Neural progenitor cell (in vitro differentiated cells): ENCODE measurements at regions not wholly inside any gene's neighbourhood (a gene's known extent, or its start where the extent isn't known, plus 50 kb on each side); places are given as distances from the start of the nearest gene placed in this dataset.

Experiments used
- CTCF ChIP-seq: fragments of 200-600 bp; sonication (generic); IDR thresholded peaks from 2 replicates; pipeline ENCODE4 v1.5.1; 2017; ENCODE audit warnings: antibody characterized with exemption, mild to moderate bottlenecking
- EZH2 ChIP-seq: fragments of 200-600 bp; sonication (generic); IDR thresholded peaks from 2 replicates; pipeline ENCODE4 v1.6.1; 2017; ENCODE audit warnings: antibody characterized with exemption, mild to moderate bottlenecking, moderate library complexity
- EZH2phosphoT487 ChIP-seq: fragments of 200-600 bp; sonication (generic); IDR thresholded peaks from 2 replicates; pipeline ENCODE4 v1.6.1; 2017; ENCODE audit warnings: antibody characterized with exemption

- peak; percentile 55 for TF ChIP-seq CTCF
- no peak for TF ChIP-seq EZH2
- TF ChIP-seq EZH2phosphoT487, result no peak
Measured at GRCh38 chr6:99822741-99823512, 171.1 kb downstream of the MCHR2 start.
